Lung (tissue), 11 donors: ENCODE measurements at regions not wholly inside any gene's neighbourhood (a gene's known extent, or its start where the extent isn't known, plus 50 kb on each side); places are given as distances from the start of the nearest gene placed in this dataset.

Experiments used
- ATAC-seq: fragments of 200-7000 bp; cut with Tn5 transposase; one replicate; pipeline ENCODE4 v1.9.1; 2020; ENCODE audit warnings: moderate number of reproducible peaks; ENCODE audit not compliant: insufficient read depth, low FRiP score
- DNase-seq, 3 donors: peaks; one replicate each; pipeline ENCODE4 v3.0.0-alpha.2; 2013 to 2017
- H3K27ac ChIP-seq, 2 donors: one replicate each; pipeline ENCODE4 v1.5.1; 2013; ENCODE audit warnings: mild to moderate bottlenecking in 2 of 2, moderate library complexity in 2 of 2, control low read depth in 1 of 2, inconsistent platforms in 1 of 2, low read depth in 1 of 2, low read length in 1 of 2
- H3K27me3 ChIP-seq, 3 donors: one replicate each; pipeline ENCODE4 v1.5.1; 2013; ENCODE audit warnings: low read length in 2 of 3; ENCODE audit not compliant: control insufficient read depth in 3 of 3, insufficient read depth in 3 of 3
- H3K36me3 ChIP-seq, 4 donors: one replicate each; pipeline ENCODE4 v1.5.1; 2013; ENCODE audit warnings: low read length in 4 of 4, mild to moderate bottlenecking in 1 of 4, moderate library complexity in 1 of 4; ENCODE audit not compliant: control insufficient read depth in 4 of 4, insufficient read depth in 4 of 4
- H3K4me1 ChIP-seq, 5 donors: one replicate each; pipeline ENCODE4 v1.5.1; 2013; ENCODE audit warnings: low read length in 5 of 5, mild to moderate bottlenecking in 2 of 5, moderate library complexity in 1 of 5; ENCODE audit not compliant: control insufficient read depth in 5 of 5, insufficient read depth in 5 of 5
- H3K4me3 ChIP-seq: one replicate; pipeline ENCODE4 v1.5.1; 2013; ENCODE audit warnings: mild to moderate bottlenecking, control low read depth, moderate library complexity
- H3K9ac ChIP-seq, 2 donors: one replicate each; pipeline ENCODE4 v1.5.1; 2013; ENCODE audit warnings: low read length in 2 of 2, control low read depth in 1 of 2; ENCODE audit not compliant: insufficient read depth in 1 of 2
- H3K9me3 ChIP-seq, 4 donors: one replicate each; pipeline ENCODE4 v1.5.1; 2013; ENCODE audit warnings: low read length in 3 of 4, mild to moderate bottlenecking in 1 of 4, moderate library complexity in 1 of 4; ENCODE audit not compliant: control insufficient read depth in 4 of 4, insufficient read depth in 3 of 4
- WGBS, 2 donors: extraction: QIAGEN DNeasy Blood & Tissue Kit; methylation state at CpG; one replicate each; pipeline ENCODE4 v1.1.7; 2013; 5-methylcytosine and 5-hydroxymethylcytosine counted together
- TF ChIP-seq, protein P1 (sequence below): IDR thresholded peaks from 2 replicates; pipeline ENCODE4 v1.5.1; 2012; ENCODE audit warnings: mild to moderate bottlenecking; ENCODE audit errors: control extremely low read depth, extremely low read depth
- donor health status: control.
- donor health status: control.
- donor health status: Bipolar disorder and iron deficiency.
- donor health status: healthy.
- donor health status: DM: yes; HTN: yes; CAD: no.

DNA sequence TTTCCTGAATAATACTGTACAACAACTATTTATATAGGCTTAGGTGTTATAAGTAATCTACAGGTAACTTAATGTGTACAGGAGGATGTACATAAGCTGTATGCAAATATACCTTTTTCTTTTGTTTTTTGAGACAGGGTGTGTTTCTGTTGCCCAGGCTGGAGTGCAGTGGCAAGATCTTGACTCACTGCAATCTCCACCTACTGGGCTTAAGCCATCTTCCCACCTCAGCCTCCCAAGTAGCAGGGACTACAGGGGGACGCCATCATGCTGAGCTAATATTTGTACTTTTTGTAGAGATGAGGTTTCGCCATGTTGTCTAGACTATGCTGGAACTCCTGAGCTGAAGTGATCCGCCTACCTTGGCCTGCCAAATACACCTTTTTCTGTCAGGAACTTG lies 191.7 kb upstream of the ZNF217 start:
- TF ChIP-seq, protein P1, sequence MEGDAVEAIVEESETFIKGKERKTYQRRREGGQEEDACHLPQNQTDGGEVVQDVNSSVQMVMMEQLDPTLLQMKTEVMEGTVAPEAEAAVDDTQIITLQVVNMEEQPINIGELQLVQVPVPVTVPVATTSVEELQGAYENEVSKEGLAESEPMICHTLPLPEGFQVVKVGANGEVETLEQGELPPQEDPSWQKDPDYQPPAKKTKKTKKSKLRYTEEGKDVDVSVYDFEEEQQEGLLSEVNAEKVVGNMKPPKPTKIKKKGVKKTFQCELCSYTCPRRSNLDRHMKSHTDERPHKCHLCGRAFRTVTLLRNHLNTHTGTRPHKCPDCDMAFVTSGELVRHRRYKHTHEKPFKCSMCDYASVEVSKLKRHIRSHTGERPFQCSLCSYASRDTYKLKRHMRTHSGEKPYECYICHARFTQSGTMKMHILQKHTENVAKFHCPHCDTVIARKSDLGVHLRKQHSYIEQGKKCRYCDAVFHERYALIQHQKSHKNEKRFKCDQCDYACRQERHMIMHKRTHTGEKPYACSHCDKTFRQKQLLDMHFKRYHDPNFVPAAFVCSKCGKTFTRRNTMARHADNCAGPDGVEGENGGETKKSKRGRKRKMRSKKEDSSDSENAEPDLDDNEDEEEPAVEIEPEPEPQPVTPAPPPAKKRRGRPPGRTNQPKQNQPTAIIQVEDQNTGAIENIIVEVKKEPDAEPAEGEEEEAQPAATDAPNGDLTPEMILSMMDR, result no peak
- ATAC-seq, result no peak
- no peaks in the 10 kb centered on the region for H3K36me3 ChIP-seq
- H3K4me3 ChIP-seq, result no peak overlapping the region
- no peaks in the 10 kb centered on the region for H3K27me3 ChIP-seq
- H3K9me3 ChIP-seq, result no peaks in the 10 kb centered on the region
- WGBS, 2 donors, result 89 to 99% methylated on average over 3 of the region's 3 CpGs
- no peak overlapping the region for H3K27ac ChIP-seq
- no peak overlapping the region for H3K9ac ChIP-seq
- DNase-seq, result no peak
- H3K4me1 ChIP-seq, result peaks cover 0 to 17% (median 9%) of the 10 kb centered on the region in 5 donors

- TF ChIP-seq, protein P1, result no peak
- no peaks in the 10 kb centered on the region for H3K36me3 ChIP-seq
- WGBS, 2 donors, result 82 to 86% methylated on average over 3 of the region's 3 CpGs
- H3K27ac ChIP-seq, result no peak overlapping the region
- ATAC-seq, result no peak
- H3K27me3 ChIP-seq, result no peaks in the 10 kb centered on the region
- peaks cover 0 to 11% (median 4%) of the 10 kb centered on the region in 5 donors for H3K4me1 ChIP-seq
- no peak overlapping the region for H3K4me3 ChIP-seq
- no peak overlapping the region for H3K9ac ChIP-seq
- no peak for DNase-seq
- no peaks in the 10 kb centered on the region for H3K9me3 ChIP-seq
These were observed 190.1 kb upstream of the ZNF217 start for GRCh38 chr20:53783768-53784167.

DNA sequence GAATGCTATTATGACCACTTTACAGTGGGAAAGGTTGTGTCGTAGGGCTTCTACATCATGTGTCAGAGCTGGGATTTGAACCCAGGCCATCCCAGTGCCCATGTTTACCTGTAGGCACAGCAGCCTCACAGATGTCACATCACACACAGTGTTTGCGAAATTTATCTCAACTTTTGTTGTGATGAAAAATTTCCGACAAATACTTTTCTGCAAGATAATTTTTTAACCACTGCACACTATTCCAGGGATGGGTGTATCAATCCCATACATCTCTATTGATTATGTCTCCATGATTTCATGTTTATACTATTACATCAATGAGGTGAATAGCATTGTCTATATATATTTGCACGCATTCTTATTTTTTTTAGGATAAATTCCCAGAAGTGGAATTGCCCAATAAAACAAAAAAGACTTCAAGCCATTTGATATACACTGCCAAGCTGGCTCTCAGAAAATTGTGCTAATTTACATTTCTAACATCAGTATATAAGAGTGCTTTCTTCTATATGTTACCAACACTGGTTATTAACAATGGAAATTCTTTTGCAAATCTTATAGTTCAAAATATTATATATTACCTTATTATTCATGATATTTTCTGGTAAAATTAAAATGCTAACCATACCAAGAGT lies 189.1 kb upstream of the ZNF217 start:
- Histone ChIP-seq H3K9ac (no peak overlapping the region), H3K36me3 (no peaks in the 10 kb centered on the region), H3K9me3 (no peaks in the 10 kb centered on the region), H3K4me3 (no peak overlapping the region), H3K27ac (no peak overlapping the region), H3K27me3 (no peaks in the 10 kb centered on the region), H3K4me1 (peaks cover 0 to 11% (median 4%) of the 10 kb centered on the region in 5 donors)
- ATAC-seq, result no peak
- 95 to 96% methylated on average over 4 of the region's 4 CpGs for WGBS, 2 donors
- DNase-seq, result no peak
- TF ChIP-seq, protein P1, result no peak

- Histone ChIP-seq H3K27ac (no peak overlapping the region), H3K9me3 (no peaks in the 10 kb centered on the region), H3K4me1 (no peaks in the 10 kb centered on the region), H3K36me3 (no peaks in the 10 kb centered on the region), H3K27me3 (no peaks in the 10 kb centered on the region), H3K9ac (no peak overlapping the region), H3K4me3 (no peak overlapping the region)
- no peak for DNase-seq
- 53 to 89% methylated on average over 1 of the region's 1 CpG for WGBS, 2 donors
- TF ChIP-seq, protein P1, result no peak
- ATAC-seq, result no peak
These were observed 186.2 kb upstream of the ZNF217 start for GRCh38 chr20:53779822-53780221.
